GM19324 (cell line): ENCODE measurements at regions not wholly inside any gene's neighbourhood (a gene's known extent, or its start where the extent isn't known, plus 50 kb on each side); places are given as distances from the start of the nearest gene placed in this dataset.

Source experiments
- ATAC-seq: cut with Tn5 transposase; IDR thresholded peaks from one replicate; pipeline ENCODE4 v1.9.1; 2021; ENCODE audit warnings: mild to moderate bottlenecking, moderate library complexity; ENCODE audit not compliant: unreplicated experiment, low FRiP score

DNA sequence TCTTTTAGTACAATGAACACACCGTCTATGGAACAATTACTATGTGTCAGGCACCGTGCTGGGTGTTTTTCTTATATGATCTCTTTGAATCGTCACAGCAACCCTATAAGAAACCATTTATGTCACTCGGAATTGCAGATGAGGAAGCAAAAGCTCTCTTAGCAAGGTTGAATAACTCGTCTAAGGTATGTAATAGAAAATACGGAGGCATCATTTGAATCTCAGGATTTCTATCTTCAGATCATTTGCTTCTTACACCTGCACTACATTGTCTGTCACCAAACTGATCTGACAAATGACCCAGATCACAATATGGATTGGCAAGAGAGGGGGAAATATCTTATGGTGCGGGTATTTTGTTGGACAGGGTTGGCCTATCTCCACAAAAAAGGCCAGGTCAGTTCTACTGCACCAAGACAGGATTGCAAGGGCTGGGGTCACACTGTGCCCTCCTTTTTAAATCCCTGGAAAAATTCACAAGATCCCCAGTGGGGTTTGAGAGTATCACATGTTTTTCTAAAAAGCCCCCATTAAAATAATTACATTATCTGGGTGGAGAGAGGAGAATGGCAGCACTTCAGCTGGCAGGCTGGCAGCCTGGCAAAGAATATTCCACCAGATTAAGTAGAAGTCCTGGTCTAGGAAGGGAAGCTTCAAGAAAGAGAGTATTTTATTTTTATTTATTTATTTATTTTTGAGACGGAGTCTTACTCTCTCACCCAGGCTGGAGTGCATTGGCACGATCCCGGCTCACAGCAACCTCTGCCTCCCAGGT lies 110.7 kb upstream of the CLMP start:
- ATAC-seq = no peak

- ATAC-seq = no peak
Observed at GRCh38 chr11:123304828-123305466, 109.9 kb upstream of the CLMP start.

DNA sequence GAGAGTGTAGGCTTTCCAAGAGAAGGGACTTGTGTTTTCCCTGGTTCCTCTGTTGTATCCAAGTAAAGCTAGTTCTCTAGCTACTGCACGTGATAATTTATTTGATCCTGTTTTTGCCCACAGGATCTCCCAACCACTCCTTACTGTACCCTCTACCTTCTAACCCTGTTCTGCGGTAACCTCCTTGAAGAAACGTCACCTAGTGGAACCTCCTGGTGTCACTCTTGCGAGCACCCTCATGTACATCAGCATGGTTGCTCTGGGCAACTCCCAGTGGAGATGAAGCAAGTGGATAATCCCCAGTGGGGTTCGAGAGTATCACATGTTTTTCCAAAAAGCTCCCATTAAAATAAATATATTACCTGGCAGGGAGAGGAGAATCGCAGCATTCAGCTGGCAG lies 108.9 kb upstream of the CLMP start:
- no peak for ATAC-seq

GRCh38 chr11:123302751-123303195 lies 107.7 kb upstream of the CLMP start:
- no peak for ATAC-seq

DNA sequence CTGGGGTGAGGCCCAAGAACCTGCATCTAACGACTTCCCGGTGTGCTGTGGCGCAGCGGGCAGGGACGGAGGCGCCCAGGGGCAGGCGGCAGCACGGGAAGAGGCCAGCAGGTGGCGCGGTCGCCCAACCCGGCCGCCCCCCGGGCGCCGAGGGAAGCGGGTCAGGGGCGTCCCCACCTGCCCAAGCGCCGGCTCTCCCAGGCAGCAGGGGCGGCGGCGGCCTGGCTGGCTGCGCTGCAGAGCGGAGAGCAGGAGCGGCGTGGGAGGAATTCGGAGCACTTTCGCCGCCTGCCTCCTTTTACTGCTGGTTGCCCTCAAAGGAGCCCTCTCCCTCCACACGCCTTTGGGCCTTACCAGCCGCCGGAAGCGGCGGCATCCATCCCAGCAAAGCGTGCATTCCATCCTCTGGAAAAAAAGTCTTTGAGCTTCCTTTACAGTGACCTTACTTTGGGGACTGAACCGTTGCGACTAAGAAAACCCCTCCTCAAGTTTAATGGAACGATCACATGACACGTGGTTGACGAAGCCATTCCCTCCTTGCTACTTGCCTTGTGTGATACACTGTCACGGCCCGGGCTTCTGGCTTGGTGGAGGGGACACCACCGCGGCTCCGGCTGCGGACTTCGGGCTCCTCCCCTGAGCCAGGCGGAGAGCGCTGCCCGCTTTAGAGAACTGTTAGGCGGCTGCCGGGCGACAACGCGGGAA lies 106.8 kb upstream of the CLMP start:
- ATAC-seq = peak; percentile 59

DNA sequence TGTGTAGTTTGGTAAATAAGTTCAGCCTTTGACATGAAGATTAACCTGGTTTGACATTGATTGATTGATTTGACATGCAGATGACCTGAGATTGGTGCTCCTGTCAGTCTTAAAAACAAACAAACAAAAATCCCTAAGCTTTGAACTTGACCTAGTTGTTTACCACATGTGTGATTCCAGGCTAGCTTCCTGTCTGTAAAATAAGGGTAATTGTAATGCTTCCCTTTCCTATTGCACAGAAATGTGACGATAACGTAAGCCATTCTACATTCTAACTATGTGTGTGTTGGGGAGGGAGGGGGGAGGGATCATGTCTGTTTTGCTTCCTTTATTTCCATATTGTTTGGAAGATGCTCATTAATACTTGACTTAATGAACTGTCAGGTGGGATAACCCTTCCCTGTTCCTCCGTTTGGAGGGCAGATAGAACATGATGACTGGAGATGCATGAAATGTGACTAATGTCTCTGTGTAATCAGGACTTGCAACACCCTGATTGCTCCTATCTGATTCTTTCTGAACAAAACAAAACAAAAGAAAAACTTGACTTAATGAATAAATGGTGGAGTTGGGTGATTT lies 106.1 kb upstream of the CLMP start:
- ATAC-seq = no peak

DNA sequence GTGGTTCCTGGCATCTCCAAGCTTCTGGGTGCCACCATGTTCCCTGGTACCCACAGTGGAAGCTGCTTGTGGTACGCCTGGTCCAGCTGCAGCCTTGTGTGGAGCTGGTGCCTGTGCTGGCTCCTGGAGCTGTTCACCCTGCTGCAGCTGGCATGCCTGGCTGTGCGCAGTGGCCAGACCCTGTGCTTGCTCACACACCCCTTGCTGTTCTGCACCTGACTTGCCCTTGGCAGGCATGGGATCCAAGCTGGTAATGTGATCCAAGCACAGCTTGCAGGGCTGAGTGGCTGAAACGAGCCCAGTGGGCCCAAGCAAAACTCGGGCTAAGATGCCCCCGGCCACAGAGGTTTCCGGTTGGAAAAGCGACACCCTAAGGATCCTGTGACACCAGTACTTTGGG lies 104.7 kb upstream of the CLMP start:
- ATAC-seq = no peak

- ATAC-seq = no peak
Observed at GRCh38 chr11:123298488-123299447, 103.7 kb upstream of the CLMP start.

DNA sequence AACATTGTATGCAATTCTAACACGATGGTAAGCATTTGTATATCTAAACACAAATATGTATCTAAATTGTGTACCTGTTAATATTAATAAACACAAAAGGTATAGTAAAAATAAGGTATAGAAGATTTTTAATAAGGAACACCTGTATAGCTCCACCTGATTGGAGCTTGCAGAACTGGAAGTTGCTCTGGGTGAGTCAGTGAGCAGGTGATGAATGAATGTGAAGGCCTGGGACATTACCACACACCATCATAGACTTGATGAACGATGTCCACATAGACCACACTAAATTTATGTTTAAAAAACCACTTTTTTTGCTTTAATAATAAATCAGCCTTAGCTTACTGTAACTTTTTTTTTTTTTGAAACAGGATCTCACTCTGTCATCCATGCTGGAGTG lies 97.6 kb upstream of the CLMP start:
- no peak for ATAC-seq

DNA sequence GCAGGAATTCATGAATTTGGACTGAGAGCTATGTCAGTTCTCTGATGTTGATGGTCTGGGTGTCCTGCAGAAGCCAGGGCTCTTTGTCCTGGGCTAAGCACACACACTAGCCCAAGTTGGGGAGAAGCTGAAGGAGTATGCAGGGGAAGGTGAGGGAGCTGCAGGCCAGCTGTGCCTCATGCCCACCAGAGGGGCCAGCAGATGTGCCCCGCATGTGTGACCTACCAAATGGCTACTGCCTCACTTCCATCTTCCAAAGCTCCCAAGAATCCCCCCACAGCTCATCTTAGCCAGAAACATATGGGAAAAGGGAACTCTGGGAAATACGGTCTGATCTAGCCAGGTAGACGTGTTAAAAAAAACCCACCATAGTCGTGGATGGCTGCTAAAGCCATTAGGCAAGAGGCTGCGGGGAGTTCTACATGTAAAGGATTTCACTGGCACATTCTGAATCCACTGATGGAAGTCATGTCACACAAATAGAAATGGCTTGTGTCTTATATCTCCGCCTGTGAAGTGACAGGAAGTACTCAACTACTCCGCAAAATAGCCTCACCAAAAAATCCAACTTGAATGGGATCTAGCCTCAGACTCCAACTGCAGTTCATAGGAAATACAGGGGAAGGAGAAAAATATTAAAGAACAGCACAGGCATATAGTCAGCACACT lies 96.3 kb upstream of the CLMP start:
- ATAC-seq = no peak

GRCh38 chr11:123286761-123287160 lies 91.7 kb upstream of the CLMP start:
- no peak for ATAC-seq

DNA sequence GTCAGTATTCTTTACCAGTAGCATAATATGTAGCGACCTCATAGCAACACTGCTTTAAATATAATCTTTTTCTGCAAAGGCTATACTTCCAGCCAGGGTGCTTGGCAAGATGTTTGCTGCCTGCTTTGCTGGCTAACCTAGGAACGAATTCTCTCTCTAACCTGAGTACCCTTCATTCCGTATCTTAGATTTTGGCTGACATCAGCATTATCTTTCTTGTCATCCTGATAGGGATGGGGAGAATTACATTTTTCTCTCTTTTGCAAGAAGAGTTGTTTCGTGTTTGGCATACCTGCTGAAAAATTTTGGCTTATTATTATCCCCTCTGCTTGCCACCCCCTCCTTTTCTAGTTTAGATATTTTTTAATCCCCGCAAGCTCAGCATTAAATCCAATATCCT lies 91.2 kb upstream of the CLMP start:
- ATAC-seq = no peak

DNA sequence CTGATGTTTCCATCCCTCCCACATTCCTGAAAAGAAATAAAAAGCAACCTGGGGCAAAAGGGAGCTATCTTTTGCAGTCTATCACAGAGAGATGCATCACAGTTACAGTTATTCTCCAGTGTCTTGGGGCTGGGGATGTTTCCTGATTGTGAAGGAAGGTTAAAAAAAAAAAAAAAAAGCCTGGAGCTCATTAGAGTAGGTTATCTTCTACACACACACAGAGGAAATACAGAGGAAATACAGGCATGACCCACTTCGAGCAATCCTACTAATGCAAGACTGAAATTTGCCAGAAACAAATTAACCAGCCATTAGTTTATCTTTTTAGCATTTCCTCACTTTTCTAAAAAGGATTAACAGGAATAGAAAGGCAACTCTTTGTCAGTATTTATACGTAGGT lies 89.4 kb upstream of the CLMP start:
- ATAC-seq = no peak

DNA sequence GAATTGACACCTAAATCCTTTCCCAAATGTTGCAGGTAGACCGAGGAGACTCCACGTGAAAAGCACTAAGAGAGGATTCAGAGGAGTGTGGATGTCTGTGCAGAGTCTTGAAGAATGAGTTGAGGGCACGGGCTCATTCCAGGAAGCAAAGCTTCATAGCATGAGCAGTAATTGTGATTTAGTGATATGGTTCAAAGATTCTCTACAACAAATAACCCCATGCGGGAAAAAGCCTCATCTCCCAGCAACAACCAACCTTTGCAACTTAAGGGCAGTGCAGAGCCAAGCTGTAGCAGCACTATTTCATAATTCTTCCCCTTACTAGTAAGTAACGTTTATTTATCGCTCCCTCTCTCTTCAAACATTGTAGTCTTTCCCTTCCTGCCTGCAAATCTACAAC lies 87.5 kb upstream of the CLMP start:
- no peak for ATAC-seq

DNA sequence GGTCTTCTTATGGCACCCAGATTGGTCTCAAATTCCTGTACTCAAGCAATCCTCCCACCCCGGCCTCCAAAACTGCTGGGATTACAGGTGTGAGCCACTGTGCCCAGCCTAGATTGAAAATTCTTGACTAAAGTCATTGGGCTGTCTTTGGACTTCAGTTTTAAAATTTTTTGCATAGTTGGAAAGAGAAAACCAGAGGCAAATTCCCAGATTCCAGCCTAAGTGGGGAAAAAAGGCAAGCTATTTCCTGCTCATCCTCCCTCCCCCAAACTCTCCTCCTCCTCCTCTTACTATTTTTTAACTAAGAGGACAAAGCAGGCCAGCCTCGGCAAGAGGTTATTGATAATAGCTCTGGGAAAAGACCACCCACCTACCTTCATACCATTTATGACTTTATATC lies 78.6 kb upstream of the CLMP start:
- no peak for ATAC-seq

DNA sequence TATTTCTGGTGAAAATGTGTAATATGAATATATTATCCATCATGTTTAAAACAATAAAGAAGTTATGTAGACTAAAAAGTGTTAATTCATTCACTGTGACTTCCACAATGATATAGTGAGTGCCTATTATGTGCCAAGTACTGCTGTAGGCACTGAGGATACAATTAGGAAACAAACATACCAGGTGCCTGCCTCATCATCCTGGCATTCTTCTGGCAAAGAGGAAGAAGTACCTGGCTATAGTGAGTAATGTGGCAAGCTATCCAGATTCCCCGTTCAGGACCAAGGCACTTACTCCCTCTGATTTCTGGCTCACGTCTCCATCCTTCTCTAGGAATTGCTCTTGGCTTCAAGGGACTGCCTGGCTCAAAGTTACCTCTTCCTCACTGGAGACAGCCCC lies 77.5 kb upstream of the CLMP start:
- ATAC-seq = no peak

- no peak for ATAC-seq
Observed at GRCh38 chr11:123268156-123268555, 73.1 kb upstream of the CLMP start.

DNA sequence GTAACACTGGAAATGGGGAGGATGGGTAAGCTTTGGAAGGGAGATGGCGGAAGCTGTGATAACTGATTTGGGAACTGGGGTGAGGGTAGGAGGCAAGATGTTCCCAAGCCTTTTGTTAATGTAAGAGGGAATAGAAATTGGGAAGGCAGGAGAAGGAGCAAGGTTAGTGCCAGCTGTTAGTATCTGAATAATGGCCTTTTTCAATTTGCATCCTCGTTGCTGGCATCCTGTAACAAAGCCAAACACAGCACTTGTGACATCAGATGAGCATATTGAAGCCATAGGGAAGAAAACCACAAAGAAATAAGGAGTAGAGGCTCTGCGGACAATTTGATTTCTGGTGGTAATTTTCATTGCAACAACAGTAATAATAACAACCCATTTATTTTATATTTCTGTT lies 70.9 kb upstream of the CLMP start:
- ATAC-seq = no peak

- no peak for ATAC-seq
Observed at GRCh38 chr11:123264431-123264780, 69.4 kb upstream of the CLMP start.
